CD14-positive monocyte (primary cell): ENCODE measurements at regions not wholly inside any gene's neighbourhood (a gene's known extent, or its start where the extent isn't known, plus 50 kb on each side); places are given as distances from the start of the nearest gene placed in this dataset.

Experiments
- DNase-seq, 3 donors: peaks; one replicate each; pipeline ENCODE4 v3.0.0-alpha.2; 2011 to 2022
- H2AFZ ChIP-seq: 2 replicates; pipeline ENCODE4 v1.6.0; 2012; ENCODE audit warnings: mild to moderate bottlenecking, low read depth, low read length, inconsistent platforms; ENCODE audit not compliant: insufficient read depth, poor library complexity, severe bottlenecking
- H3K27ac ChIP-seq, 2 donors: 1 replicate in 1 of 2; 2 replicates in 1 of 2; pipeline ENCODE4 v1.5.1; 2012 to 2013; ENCODE audit warnings: low read length in 2 of 2, control low read depth in 1 of 2, inconsistent platforms in 1 of 2, low read depth in 1 of 2, mild to moderate bottlenecking in 1 of 2
- H3K27me3 ChIP-seq, 2 donors: one replicate each; pipeline versions ENCODE4 v1.6.0 to v1.6.1; 2011 to 2013; ENCODE audit warnings: low read length in 2 of 2; ENCODE audit not compliant: control insufficient read depth in 2 of 2, insufficient read depth in 2 of 2
- H3K36me3 ChIP-seq, 2 donors: replicated peaks in 1 of 2; 1 replicate in 1 of 2; 2 replicates in 1 of 2; pipeline versions ENCODE4 v1.5.1 to v1.6.1; 2012 to 2013; ENCODE audit warnings: low read length in 2 of 2, control low read depth in 1 of 2, inconsistent platforms in 1 of 2, mild to moderate bottlenecking in 1 of 2; ENCODE audit not compliant: insufficient read depth in 2 of 2, control insufficient read depth in 1 of 2
- H3K4me1 ChIP-seq, 2 donors: 1 replicate in 1 of 2; 2 replicates in 1 of 2; pipeline versions ENCODE4 v1.5.1 to v1.6.1; 2012 to 2013; ENCODE audit warnings: low read length in 2 of 2, control low read depth in 1 of 2, inconsistent platforms in 1 of 2, mild to moderate bottlenecking in 1 of 2, moderate library complexity in 1 of 2; ENCODE audit not compliant: insufficient read depth in 2 of 2, control insufficient read depth in 1 of 2
- H3K4me2 ChIP-seq: replicated peaks from 2 replicates; pipeline ENCODE3; 2012; ENCODE audit warnings: low read length, moderate library complexity, mild to moderate bottlenecking; ENCODE audit not compliant: poor library complexity, severe bottlenecking; ENCODE audit errors: extremely low read depth
- H3K4me3 ChIP-seq, 3 experiments: fragments of 200-600 bp in 1 of 3; sonication (generic) in 1 of 3; replicated peaks in 1 of 3; 1 replicate in 2 of 3; 2 replicates in 1 of 3; pipeline ENCODE4 v1.5.1; 2011 to 2013; ENCODE audit warnings: low read length in 3 of 3, mild to moderate bottlenecking in 3 of 3, control low read depth in 2 of 3, low read depth in 2 of 3, inconsistent platforms in 1 of 3, moderate library complexity in 1 of 3
- H3K79me2 ChIP-seq: 2 replicates; pipeline ENCODE4 v1.6.0; 2012; ENCODE audit warnings: mild to moderate bottlenecking, control low read depth, inconsistent platforms, low read length, moderate library complexity; ENCODE audit not compliant: insufficient read depth
- H3K9ac ChIP-seq: 2 replicates; pipeline ENCODE4 v1.6.0; 2017; ENCODE audit warnings: low read length, mild to moderate bottlenecking; ENCODE audit not compliant: insufficient read depth, poor library complexity, severe bottlenecking
- H3K9me3 ChIP-seq, 2 donors: replicated peaks in 1 of 2; 1 replicate in 1 of 2; 2 replicates in 1 of 2; pipeline versions ENCODE4 v1.5.1 to v1.6.1; 2012 to 2013; ENCODE audit warnings: low read length in 2 of 2, control low read depth in 1 of 2; ENCODE audit not compliant: control insufficient read depth in 1 of 2, insufficient read depth in 1 of 2
- H4K20me1 ChIP-seq: 2 replicates; pipeline ENCODE4 v1.6.0; 2012; ENCODE audit warnings: mild to moderate bottlenecking, low read length, control low read depth, moderate library complexity; ENCODE audit not compliant: insufficient read depth
- H3K27ac Mint-ChIP-seq, 7 donors: one replicate each; pipeline ENCODE4 v1.8.0; 2020; ENCODE audit warnings: mild to moderate bottlenecking in 7 of 7, mixed read lengths in 7 of 7, moderate library complexity in 6 of 7, inconsistent platforms in 2 of 7
- H3K27me3 Mint-ChIP-seq, 3 donors: one replicate each; pipeline ENCODE4 v1.8.0; 2021 to 2022; ENCODE audit warnings: low read depth in 3 of 3, mild to moderate bottlenecking in 3 of 3, mixed read lengths in 3 of 3, moderate library complexity in 3 of 3, inconsistent platforms in 1 of 3
- H3K36me3 Mint-ChIP-seq, 2 donors: one replicate each; pipeline ENCODE4 v1.8.0; 2020; ENCODE audit warnings: mixed read lengths in 2 of 2, inconsistent platforms in 1 of 2, mild to moderate bottlenecking in 1 of 2
- H3K4me1 Mint-ChIP-seq: one replicate; pipeline ENCODE4 v1.8.0; 2020; ENCODE audit warnings: mild to moderate bottlenecking, mixed read lengths
- H3K4me3 Mint-ChIP-seq, 2 donors: one replicate each; pipeline ENCODE4 v1.8.0; 2020; ENCODE audit warnings: mild to moderate bottlenecking in 2 of 2, mixed read lengths in 2 of 2, moderate library complexity in 1 of 2
- H3K9me3 Mint-ChIP-seq, 7 donors: one replicate each; pipeline ENCODE4 v1.8.0; 2020 to 2022; ENCODE audit warnings: mixed read lengths in 7 of 7, mild to moderate bottlenecking in 6 of 7, moderate library complexity in 6 of 7, inconsistent platforms in 2 of 7
- CTCF ChIP-seq: fragments of 200-600 bp; IDR thresholded peaks from one replicate; pipeline ENCODE4 v1.8.0; 2022; ENCODE audit warnings: antibody characterized with exemption, mild to moderate bottlenecking
- intact Hi-C, 2 donors: fragments of 100-400 bp; cut with micrococcal nuclease; formaldehyde crosslinking; loops; one replicate each; pipeline versions ENCODE4 v1.15.0 to v1.15.1; 2023

GRCh38 chr3:34929036-34929435 is 710.3 kb upstream of the ARPP21 start:
- Mint-ChIP-seq H3K27ac (no peak overlapping the region), H3K9me3 (peaks cover 3 to 13% (median 5%) of the 10 kb centered on the region in 7 donors), H3K36me3 (no peaks in the 10 kb centered on the region), H3K4me1 (no peaks in the 10 kb centered on the region), H3K27me3 (peaks cover 0 to 1% (median 0%) of the 10 kb centered on the region in 3 donors), H3K4me3 (no peak overlapping the region)
- Histone ChIP-seq H3K9me3 (peaks cover 8 to 9% of the 10 kb centered on the region in 2 donors), H3K27ac (no peak overlapping the region), H3K4me1 (no peaks in the 10 kb centered on the region), H2AFZ (no peak overlapping the region), H3K27me3 (no peaks in the 10 kb centered on the region), H3K36me3 (no peaks in the 10 kb centered on the region), H3K4me2 (no peak overlapping the region), H4K20me1 (no peaks in the 10 kb centered on the region), H3K4me3 (no peak overlapping the region), H3K79me2 (no peaks in the 10 kb centered on the region), H3K9ac (no peak overlapping the region)
- no peak for DNase-seq
- no peak for TF ChIP-seq CTCF
- intact Hi-C loops = no loop called here

- H3K4me1 Mint-ChIP-seq = no peaks in the 10 kb centered on the region
These were observed 704.7 kb upstream of the ARPP21 start for GRCh38 chr3:34934660-34935059.

More at GRCh38 chr3:34934660-34935059, 704.7 kb upstream of the ARPP21 start:
- no peaks in the 10 kb centered on the region for H3K27me3 ChIP-seq
- intact Hi-C loops = no loop called here
- Mint-ChIP-seq H3K4me3 (no peak overlapping the region), H3K36me3 (no peaks in the 10 kb centered on the region), H3K27ac (no peak overlapping the region), H3K9me3 (peaks cover 1 to 16% (median 7%) of the 10 kb centered on the region in 7 donors), H3K27me3 (no peaks in the 10 kb centered on the region)
- H3K4me1 ChIP-seq = no peaks in the 10 kb centered on the region
- H3K79me2 ChIP-seq = no peaks in the 10 kb centered on the region
- peaks cover 8 to 9% of the 10 kb centered on the region in 2 donors for H3K9me3 ChIP-seq
- H3K4me3 ChIP-seq = no peak overlapping the region
- H3K9ac ChIP-seq = no peak overlapping the region
- no peaks in the 10 kb centered on the region for H3K36me3 ChIP-seq
- H3K27ac ChIP-seq = no peak overlapping the region
- no peak overlapping the region for H2AFZ ChIP-seq
- DNase-seq = no peak
- no peak overlapping the region for H3K4me2 ChIP-seq
- no peaks in the 10 kb centered on the region for H4K20me1 ChIP-seq
- no peak for TF ChIP-seq CTCF
